HEK293T (cell line): ENCODE measurements at regions not wholly inside any gene's neighbourhood (a gene's known extent, or its start where the extent isn't known, plus 50 kb on each side); places are given as distances from the start of the nearest gene placed in this dataset.

Experiments used
- ARNT ChIP-seq: fragments of 450-650 bp; IDR thresholded peaks from 2 replicates; pipeline ENCODE4 v1.6.1; 2017; ENCODE audit warnings: mild to moderate bottlenecking
- BHLHE40 ChIP-seq: fragments of 450-650 bp; IDR thresholded peaks from 2 replicates; pipeline ENCODE4 v1.6.1; 2016; ENCODE audit warnings: mild to moderate bottlenecking, moderate library complexity, borderline replicate concordance
- CTBP1 ChIP-seq: fragments of 450-650 bp; IDR thresholded peaks from 2 replicates; pipeline ENCODE4 v1.6.1; 2016; ENCODE audit warnings: borderline replicate concordance
- ELF4 ChIP-seq: fragments of 450-650 bp; IDR thresholded peaks from 2 replicates; pipeline ENCODE4 v1.6.1; 2017; ENCODE audit warnings: antibody characterized with exemption
- FOXA1 ChIP-seq: fragments of 450-650 bp; IDR thresholded peaks from 2 replicates; pipeline ENCODE4 v1.6.1; 2016; ENCODE audit warnings: mild to moderate bottlenecking
- FOXK2 ChIP-seq: fragments of 450-650 bp; IDR thresholded peaks from 2 replicates; pipeline ENCODE4 v1.6.1; 2016; ENCODE audit warnings: mild to moderate bottlenecking
- FOXM1 ChIP-seq: fragments of 450-650 bp; IDR thresholded peaks from 2 replicates; pipeline ENCODE4 v1.6.1; 2017; ENCODE audit warnings: mild to moderate bottlenecking, borderline replicate concordance
- L3MBTL2 ChIP-seq: fragments of 450-650 bp; conservative IDR thresholded peaks from 2 replicates; pipeline ENCODE4 v1.6.1; 2016; ENCODE audit warnings: mild to moderate bottlenecking
- LEF1 ChIP-seq: fragments of 450-650 bp; IDR thresholded peaks from 2 replicates; pipeline ENCODE4 v1.6.1; 2017; ENCODE audit warnings: mild to moderate bottlenecking, borderline replicate concordance
- NFRKB ChIP-seq: fragments of 450-650 bp; IDR thresholded peaks from 2 replicates; pipeline ENCODE4 v1.6.1; 2016; ENCODE audit warnings: mild to moderate bottlenecking, moderate library complexity
- SP1 ChIP-seq: fragments of 450-650 bp; IDR thresholded peaks from 2 replicates; pipeline ENCODE4 v1.6.1; 2017
- SUZ12 ChIP-seq: fragments of 450-650 bp; IDR thresholded peaks from 2 replicates; pipeline ENCODE4 v1.6.1; 2016; ENCODE audit warnings: mild to moderate bottlenecking
- TARDBP ChIP-seq: fragments of 450-650 bp; IDR thresholded peaks from 2 replicates; pipeline ENCODE4 v1.6.1; 2016
- TF ChIP-seq, protein P1 (sequence below): fragments of 450-650 bp; IDR thresholded peaks from 2 replicates; pipeline ENCODE4 v1.6.1; 2016

DNA sequence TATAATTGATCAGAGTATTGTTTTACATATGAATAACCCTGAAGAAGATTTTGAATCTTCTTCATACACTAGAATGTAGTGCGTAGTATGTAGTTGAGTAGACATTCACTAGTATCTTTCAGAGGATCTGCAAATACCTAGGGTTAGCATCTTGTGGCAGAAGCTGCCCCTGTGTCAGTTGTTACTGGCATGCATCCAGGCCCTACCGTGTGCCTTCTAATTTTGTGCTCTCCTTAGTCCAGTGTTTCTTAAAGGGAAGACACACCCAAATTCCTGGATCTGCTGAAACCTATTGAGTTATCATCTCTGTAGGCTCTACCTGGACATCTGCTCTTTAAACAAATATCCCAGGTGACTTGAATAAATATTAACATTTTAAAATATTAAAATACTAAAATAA, 99.7 kb upstream of the SERTAD2 start:
- TF ChIP-seq LEF1 = no peak
- no peak for TF ChIP-seq CTBP1
- no peak for TF ChIP-seq TARDBP
- no peak for TF ChIP-seq ELF4
- no peak for TF ChIP-seq ARNT
- no peak for TF ChIP-seq NFRKB
- TF ChIP-seq SUZ12 = no peak
- TF ChIP-seq L3MBTL2 = no peak
- TF ChIP-seq BHLHE40 = no peak
- TF ChIP-seq FOXA1 = no peak
- TF ChIP-seq FOXK2 = no peak
- TF ChIP-seq FOXM1 = no peak
- TF ChIP-seq, protein P1, sequence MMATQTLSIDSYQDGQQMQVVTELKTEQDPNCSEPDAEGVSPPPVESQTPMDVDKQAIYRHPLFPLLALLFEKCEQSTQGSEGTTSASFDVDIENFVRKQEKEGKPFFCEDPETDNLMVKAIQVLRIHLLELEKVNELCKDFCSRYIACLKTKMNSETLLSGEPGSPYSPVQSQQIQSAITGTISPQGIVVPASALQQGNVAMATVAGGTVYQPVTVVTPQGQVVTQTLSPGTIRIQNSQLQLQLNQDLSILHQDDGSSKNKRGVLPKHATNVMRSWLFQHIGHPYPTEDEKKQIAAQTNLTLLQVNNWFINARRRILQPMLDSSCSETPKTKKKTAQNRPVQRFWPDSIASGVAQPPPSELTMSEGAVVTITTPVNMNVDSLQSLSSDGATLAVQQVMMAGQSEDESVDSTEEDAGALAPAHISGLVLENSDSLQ = no peak
- TF ChIP-seq SP1 = no peak
